NCI-H146 treated with DMSO at 0.1 percent for 48 hours (cell line): ENCODE measurements at regions not wholly inside any gene's neighbourhood (a gene's known extent, or its start where the extent isn't known, plus 50 kb on each side); places are given as distances from the start of the nearest gene placed in this dataset.
"Not testable (repeated sequence)": the region's sequence is repeated elsewhere in the genome, so short reads cannot be mapped to it uniquely, and the experiment has no call there.

ENCODE experiments used
- DNase-seq: peaks from one replicate; lab custom pipeline; 2025; ENCODE audit not compliant: unreplicated experiment; lab: John Stamatoyannopoulos, UW

GRCh38 chr21:35754583-35754982, 305.7 kb downstream of the SETD4 start:
- no peak for DNase-seq

- DNase-seq: peak; percentile 31
Measured at GRCh38 chr21:35753308-35753707, 307.0 kb downstream of the SETD4 start.

DNA sequence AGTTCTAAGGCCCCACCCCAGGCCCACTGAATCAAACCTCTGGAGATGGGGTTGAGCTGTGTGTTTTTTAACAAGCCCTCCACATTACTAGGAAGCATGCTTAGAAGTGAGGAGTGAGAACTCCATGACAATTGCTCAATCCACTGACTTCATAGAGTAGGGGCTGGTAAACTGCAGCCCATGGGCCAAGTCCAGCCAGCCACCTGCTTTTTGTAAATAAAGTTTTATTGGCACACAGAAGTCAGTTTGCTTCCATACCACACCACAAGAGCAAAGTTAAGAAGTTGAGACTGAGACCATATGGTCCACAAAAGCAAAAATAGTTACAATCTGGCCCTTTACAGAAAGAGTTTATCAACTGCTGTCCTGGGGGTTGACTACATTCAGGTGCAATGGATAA, 309.2 kb downstream of the SETD4 start:
- no peak for DNase-seq

DNA sequence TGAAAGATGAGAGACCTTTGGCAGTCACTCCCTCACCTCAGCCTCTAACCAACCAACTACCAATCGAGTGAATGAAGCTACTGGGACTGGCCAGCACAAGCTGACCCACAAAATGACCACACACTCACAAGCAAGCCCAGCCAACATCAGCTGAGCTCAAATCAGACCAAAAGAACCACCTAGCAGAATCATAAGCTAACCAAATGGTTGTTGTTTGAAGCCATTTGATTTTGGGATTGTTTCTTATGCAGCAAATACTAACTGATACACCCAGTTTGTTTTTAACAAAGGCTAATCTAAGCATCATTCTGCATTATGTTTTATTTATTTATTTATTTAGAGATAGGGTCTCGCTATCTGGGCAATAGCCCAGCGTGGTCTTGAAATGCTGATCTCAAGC, 310.4 kb downstream of the SETD4 start:
- DNase-seq: no peak

GRCh38 chr21:35748678-35749314, 311.5 kb downstream of the SETD4 start:
- DNase-seq: no peak

GRCh38 chr21:35743571-35743970, 316.8 kb downstream of the SETD4 start:
- no peak for DNase-seq

DNA sequence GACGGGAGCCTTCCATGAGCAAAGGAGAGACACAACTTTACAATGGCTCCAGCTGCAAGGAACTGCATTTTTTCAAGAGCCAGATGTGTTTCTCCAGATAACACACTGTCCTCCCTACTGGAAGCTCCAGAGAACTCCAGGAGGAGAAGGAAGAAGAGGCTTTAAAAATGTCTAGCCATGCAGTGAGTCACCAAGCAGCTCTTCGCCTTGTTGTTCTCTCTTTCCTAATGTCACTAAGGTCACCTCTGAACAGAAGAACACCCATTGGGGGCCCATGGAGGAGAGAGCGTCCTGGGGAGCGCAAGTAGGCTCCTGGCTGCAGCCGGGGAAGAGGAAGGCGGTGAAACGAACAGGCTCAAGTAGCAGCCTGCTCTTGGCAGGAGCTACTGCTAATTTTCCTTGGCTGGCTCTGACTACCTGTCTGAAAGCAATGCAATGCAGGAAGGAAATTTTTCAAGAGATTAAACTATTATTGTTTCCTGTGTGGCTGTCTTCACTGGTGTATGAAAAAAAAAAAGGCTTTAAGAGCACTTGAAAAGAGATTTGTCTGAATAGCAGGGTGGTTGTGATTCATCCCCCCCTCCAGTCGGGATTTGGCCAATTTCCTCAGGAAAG, 321.9 kb downstream of the SETD4 start:
- no peak for DNase-seq

- DNase-seq: no peak
Measured at GRCh38 chr21:35737899-35738346, 322.4 kb downstream of the SETD4 start.

DNA sequence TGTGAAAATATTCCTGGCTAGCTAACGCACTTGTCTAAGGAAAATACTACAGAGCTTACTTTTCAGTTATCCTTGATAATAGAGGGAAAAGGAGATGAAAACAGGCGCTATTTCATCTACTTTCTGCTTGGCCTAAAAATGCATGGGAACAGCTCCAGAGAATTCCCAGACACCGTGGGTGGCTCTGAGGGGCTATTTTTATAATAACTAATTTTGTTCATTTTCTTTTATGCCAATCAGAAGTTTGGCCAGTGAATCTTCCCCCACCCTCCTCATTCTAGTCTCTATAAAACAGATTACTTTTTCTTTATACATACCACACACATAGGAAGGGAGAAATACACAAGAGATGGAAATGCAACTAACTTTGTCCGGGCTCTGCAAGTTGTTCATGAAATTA, 322.9 kb downstream of the SETD4 start:
- DNase-seq: no peak

DNA sequence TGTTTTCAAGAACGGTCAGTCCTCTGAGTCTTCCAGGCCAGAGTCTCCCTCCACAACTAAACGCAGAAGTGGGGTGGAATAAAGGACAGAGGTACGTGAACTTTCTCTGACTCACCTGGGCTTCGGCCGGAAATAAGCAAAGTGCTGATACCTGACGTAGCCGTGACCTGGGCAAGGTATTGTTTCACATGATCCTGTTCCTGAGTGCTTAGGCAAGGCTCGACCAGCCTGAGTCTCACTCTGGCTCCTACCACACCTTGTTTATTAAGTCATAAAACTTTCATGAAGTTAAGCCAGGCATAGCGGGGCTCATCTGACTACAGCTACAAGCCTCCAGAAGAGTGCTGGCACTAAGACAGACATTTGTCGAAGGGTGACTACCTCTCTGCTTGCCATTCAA, 327.5 kb downstream of the SETD4 start:
- no peak for DNase-seq

GRCh38 chr21:35730325-35730724, 330.0 kb downstream of the SETD4 start:
- no peak for DNase-seq

DNA sequence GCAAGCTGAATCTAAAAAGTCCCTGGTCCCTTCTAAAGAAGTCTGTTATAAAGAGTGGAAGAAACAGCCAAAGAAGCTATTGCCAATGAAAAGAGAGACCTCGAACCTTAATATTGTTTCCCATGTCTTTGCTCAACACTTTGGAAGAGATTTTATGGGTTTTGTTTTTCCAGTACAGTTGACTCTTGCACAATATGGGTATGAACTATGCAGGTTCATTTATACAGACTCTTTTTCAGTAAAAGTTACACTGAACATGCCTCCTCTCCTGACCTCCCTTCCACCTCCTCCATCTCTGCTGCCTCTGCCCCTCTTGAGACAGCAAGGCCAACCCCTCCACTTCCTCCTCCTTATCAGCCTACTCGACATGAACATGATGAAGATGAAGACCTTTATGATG, 332.5 kb downstream of the SETD4 start:
- DNase-seq: no peak

GRCh38 chr21:35724156-35724555, 336.2 kb downstream of the SETD4 start:
- DNase-seq: no peak

DNA sequence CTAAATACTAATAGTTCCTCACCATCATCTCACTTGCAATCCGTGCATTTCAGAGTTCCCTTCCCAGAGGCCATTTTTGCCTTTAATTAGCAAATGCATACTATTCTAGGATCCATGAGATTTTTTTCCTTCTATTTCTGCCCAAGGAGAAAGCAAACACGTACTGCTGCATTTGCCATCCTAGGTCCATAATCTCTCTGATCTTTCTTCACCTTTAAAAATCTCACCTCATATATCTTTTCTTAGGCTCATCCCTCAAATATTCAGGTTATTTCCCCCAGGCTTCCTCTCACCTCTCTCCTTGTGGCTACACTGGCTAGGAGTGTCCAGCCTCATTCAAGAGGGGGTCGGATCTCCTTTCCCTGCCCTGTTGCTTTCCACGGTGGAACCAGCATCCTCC, 338.6 kb downstream of the SETD4 start:
- DNase-seq: no peak

GRCh38 chr21:35720208-35720731, 340.1 kb downstream of the SETD4 start:
- no peak for DNase-seq

DNA sequence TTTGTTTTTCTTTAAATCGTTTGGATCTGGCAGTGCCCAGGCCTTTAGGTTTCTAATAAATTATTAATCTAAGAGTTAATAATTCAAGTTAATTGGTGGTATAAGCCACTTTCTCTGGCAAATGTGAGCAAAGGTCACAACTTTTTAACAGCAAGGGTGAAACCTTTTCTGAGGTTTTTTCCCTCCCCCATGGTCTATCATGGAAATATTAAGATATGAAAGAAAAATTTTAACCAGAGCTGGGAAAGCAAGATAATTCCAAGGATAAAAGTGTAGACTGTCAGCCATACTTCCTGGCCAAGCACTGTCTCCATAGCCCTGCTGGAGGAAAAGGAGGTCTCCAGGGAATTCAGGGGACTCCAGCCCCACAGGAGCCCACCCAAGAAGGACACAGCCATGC, 341.2 kb downstream of the SETD4 start:
- no peak for DNase-seq

- no peak for DNase-seq
Measured at GRCh38 chr21:35716876-35717565, 343.3 kb downstream of the SETD4 start.

GRCh38 chr21:35713914-35714313, 346.4 kb downstream of the SETD4 start:
- DNase-seq: no peak

DNA sequence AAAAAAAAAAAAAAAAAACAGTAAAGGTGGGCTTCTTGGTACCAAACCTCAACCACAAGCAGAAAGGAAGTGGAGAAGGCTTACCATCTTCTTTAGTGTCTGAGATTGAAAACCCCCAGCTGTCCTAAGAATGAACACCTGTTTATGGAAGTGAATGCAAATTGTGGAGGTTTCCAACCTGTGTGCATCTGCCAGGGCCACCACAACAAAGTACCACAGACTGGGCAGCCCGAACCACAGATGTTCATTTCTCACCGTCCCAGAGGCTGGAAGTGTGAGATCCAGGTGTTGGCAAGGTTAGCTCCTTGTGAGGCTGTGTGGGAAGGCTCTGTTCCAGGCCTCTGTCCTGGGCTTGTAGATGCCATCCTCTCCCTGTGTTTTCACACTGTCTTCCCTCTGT, 348.7 kb downstream of the SETD4 start:
- DNase-seq: no peak

- DNase-seq: no peak
Measured at GRCh38 chr21:35711213-35711612, 349.1 kb downstream of the SETD4 start.

DNA sequence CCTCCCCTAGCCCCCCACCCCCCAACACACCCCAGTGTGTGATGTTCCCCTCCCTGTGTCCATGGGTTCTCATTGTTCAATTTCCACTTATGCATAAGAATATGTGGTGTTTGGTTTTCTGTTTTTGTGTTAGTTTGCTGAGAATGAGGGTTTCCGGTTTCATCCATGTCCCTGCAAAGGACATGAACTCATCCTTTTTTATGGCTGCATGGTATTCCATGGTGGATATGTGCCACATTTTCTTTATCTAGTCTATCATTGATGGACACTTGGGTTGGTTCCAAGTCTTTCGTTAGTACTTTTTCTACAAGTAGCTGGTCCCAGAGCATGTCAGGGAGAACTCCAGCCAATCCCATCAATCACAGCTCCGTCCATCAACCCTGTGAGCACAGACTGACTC, 350.3 kb downstream of the SETD4 start:
- not testable (repeated sequence) for DNase-seq

DNA sequence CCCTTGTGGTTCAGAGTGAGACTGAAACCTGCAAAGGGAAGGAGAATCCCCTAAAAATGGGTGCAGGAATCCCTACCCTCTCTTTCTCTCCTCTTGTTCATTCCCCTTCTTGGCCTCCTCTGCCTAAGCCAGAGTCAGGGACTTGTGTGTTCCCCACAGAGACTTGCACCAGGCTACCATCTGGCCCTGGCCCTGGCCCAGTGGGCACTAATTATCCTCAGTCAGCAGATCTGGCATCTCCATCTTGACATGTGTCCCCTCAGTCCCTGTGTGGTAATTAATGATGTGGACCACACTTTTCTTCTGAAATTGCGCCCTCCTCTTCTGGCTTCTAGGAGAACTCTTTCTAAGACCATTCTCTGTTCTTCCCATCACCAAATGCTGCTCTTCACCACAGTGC, 354.4 kb downstream of the SETD4 start:
- no peak for DNase-seq
